ENCODE measurements at regions not wholly inside any gene's neighbourhood (a gene's known extent, or its start where the extent isn't known, plus 50 kb on each side); places are given as distances from the start of the nearest gene placed in this dataset.

DNA sequence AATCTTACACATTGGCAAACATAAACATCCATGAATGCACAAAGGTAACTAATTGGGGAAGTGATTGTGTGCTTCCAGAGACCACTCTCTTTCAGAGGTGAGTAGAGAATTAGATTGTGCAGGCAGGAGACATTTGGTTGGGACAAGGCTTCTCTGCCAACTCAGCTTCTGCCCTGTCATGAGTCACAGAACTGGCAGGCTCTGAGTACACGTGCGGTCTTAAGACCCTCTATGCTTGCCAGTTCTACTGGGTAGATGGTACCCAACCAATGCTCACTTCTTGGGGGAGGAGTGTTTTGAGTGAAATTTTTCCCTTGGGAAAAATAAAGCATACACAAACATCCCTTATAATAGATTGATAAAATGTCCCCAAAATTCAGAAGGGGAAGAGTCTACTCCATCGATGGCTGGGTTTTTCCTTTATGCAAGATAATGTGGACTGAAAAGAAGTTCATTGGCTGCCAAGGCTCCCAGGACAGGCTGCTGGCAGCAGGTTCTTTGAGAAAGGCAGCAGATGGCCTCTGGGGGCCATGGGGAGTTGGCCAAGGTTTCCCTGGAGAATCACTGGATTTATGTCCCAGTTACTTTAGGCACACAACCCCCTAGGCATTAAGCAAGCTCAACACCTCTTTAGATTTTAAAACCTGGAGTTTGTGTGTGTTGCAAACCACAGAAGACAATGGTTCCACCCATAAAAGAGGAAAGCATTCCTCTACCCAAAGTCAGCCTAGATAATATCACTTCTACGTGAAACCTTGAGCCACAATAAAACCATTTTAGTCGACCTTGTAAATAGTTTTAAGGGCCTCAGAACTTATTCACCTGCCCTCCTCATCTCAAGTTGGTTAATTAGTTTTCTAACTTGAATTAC is 417.0 kb downstream of the TXNL1 start:
- ATAC-seq (replicated peaks) (no peak), DNase-seq (no peak)
- Mint-ChIP-seq H3K4me3 (no peak overlapping the region), H3K9me3 (peaks cover 2 to 14% of the 10 kb centered on the region in 2 donors), H3K27ac (no peak overlapping the region), H3K27me3 (no peaks in the 10 kb centered on the region), H3K4me1 (ENCODE audit: low read depth in 2 of 2) (no peaks in the 10 kb centered on the region), H3K36me3 (ENCODE audit: insufficient read depth) (no peaks in the 10 kb centered on the region)

DNA sequence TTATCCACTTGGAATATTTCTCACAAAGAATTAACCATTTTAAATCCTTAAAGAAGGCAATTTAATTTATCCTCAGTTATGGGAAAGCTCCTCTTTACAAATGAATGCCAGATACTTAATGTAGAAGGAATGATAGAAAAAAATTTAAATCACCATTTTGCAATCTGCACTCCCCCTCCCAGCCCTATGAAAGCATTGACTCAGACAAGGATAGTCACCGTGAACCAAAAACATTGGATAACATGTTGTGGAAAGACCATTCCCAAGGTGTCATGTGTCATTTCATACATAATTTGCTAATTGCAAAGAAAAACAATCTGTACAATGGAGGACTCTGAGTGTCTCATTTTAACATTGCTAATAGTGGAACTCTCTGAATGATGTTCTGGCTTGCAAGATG is 421.0 kb downstream of the TXNL1 start:
- H3K4me3 Mint-ChIP-seq: no peak overlapping the region
- H3K9me3 Mint-ChIP-seq: peaks cover 3 to 9% of the 10 kb centered on the region in 2 donors
- ATAC-seq (replicated peaks): no peak
- H3K27me3 Mint-ChIP-seq: no peaks in the 10 kb centered on the region
- no peaks in the 10 kb centered on the region for H3K36me3 Mint-ChIP-seq (ENCODE audit: insufficient read depth)
- no peaks in the 10 kb centered on the region for H3K4me1 Mint-ChIP-seq (ENCODE audit: low read depth in 2 of 2)
- H3K27ac Mint-ChIP-seq: no peak overlapping the region
- DNase-seq: no peak

DNA sequence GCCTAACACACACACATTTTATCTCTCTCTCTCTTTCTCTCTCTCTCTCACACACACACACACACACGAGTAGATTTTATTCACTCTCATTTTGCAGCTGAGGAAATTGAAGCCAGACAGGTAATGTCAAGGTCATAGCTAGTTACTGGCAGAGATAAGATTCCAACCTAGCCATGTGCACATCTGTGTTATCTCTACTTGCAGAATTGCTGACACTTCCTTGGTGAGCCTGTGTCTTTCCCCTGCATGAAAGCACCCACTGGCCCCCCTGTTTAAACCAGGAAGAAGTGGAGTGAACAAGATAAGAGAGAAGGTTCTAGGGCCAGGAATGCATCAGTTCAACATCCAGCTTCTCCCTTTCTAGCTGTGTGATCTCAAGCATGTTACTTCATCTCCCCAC is 423.7 kb downstream of the TXNL1 start:
- no peak overlapping the region for H3K27ac Mint-ChIP-seq
- no peaks in the 10 kb centered on the region for H3K36me3 Mint-ChIP-seq (ENCODE audit: insufficient read depth)
- DNase-seq (no peak), ATAC-seq (replicated peaks) (no peak)
- no peaks in the 10 kb centered on the region for H3K4me1 Mint-ChIP-seq (ENCODE audit: low read depth in 2 of 2)
- H3K27me3 Mint-ChIP-seq: no peaks in the 10 kb centered on the region
- no peak overlapping the region for H3K4me3 Mint-ChIP-seq
- H3K9me3 Mint-ChIP-seq: peaks cover 10 to 14% of the 10 kb centered on the region in 2 donors

DNA sequence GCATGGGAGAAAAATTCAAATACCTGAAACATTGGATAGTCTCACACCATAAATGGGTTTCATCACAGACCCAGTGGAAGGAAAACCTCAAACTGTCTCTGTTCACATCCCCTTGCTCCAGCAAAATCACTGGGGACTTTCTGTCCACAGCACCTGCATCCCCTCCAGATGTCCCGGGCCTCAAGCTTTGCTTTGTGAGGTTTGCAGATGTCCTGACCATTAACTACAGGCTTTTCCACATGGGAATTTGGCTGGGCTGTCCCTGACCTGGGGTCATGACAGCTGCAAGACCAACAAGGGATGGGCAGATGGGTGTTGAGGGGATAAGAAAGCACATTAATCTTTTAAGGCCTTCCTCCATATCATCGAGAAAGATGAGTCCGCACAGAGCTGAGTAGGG is 427.9 kb downstream of the TXNL1 start:
- no peaks in the 10 kb centered on the region for H3K4me1 Mint-ChIP-seq (ENCODE audit: low read depth in 2 of 2)
- H3K27me3 Mint-ChIP-seq: no peaks in the 10 kb centered on the region
- H3K36me3 Mint-ChIP-seq (ENCODE audit: insufficient read depth): no peaks in the 10 kb centered on the region
- H3K4me3 Mint-ChIP-seq: no peak overlapping the region
- H3K9me3 Mint-ChIP-seq: peaks cover 14 to 18% of the 10 kb centered on the region in 2 donors
- H3K27ac Mint-ChIP-seq: no peak overlapping the region
- ATAC-seq (replicated peaks): no peak
- no peak for DNase-seq

DNA sequence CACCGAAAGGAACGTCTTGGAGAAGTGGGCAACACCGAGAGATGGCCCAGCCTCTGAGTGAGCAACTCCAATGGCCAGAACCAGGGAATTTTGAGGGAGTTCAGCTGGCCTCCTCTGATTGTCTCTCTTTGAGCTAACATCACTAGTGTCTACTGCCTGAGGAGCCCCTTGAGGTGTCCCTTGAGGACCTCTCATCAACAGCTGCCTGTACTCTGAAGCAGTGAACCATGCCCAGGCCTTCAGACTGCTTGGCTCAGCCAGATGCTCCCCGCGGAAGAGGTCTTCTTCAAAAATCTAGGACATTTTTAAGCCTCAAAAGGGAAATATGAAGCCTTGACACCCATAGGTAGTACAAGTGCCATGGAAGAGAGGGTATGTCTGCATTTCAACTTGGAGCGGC is 430.4 kb downstream of the TXNL1 start:
- H3K27me3 Mint-ChIP-seq: no peaks in the 10 kb centered on the region
- H3K4me3 Mint-ChIP-seq: no peak overlapping the region
- no peaks in the 10 kb centered on the region for H3K36me3 Mint-ChIP-seq (ENCODE audit: insufficient read depth)
- DNase-seq (no peak), ATAC-seq (replicated peaks) (no peak)
- no peaks in the 10 kb centered on the region for H3K4me1 Mint-ChIP-seq (ENCODE audit: low read depth in 2 of 2)
- H3K9me3 Mint-ChIP-seq: peaks cover 15 to 18% of the 10 kb centered on the region in 2 donors
- no peak overlapping the region for H3K27ac Mint-ChIP-seq

DNA sequence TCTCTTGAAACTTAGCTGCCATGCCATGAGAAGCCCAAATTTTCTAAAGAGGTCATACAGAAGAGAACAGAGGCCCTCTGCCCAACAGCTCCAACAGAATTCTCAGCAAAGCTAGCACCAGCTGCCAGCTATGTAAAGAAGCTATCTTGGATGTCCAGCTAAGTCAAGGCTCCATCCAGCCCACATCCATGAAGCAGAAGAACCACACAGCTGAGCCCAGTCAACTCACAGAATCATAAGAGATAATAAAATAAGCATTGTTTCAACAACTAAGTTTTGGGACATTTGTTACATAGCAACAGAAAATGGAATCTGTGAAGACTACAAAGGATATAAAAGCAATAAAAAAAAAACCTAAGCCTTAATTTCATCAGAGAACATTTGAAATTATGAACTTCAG is 434.3 kb downstream of the TXNL1 start:
- no peaks in the 10 kb centered on the region for H3K4me1 Mint-ChIP-seq (ENCODE audit: low read depth in 2 of 2)
- H3K4me3 Mint-ChIP-seq: no peak overlapping the region
- no peaks in the 10 kb centered on the region for H3K36me3 Mint-ChIP-seq (ENCODE audit: insufficient read depth)
- no peaks in the 10 kb centered on the region for H3K27me3 Mint-ChIP-seq
- ATAC-seq (replicated peaks): no peak
- no peak overlapping the region for H3K27ac Mint-ChIP-seq
- H3K9me3 Mint-ChIP-seq: peaks cover 6 to 11% of the 10 kb centered on the region in 2 donors
- no peak for DNase-seq

DNA sequence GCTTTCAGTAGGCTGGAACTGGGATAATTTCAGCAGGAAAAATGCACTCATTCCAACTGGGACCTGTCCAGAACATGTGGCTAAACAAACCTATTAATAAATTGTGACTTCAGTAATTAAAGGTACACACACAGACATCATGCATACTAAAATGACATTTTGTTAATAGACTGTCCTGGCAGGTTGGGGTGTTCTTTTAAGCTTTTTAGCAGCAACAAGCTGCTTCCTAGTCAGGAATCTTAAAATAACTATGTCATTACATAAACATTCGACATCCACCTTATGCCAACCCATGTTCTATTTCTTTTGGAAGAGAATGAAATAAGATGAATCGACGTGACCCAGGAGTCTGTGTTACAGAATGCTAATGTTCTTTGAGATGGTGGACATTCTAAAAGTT is 435.7 kb downstream of the TXNL1 start:
- Mint-ChIP-seq H3K27me3 (no peaks in the 10 kb centered on the region), H3K36me3 (ENCODE audit: insufficient read depth) (no peaks in the 10 kb centered on the region), H3K4me1 (ENCODE audit: low read depth in 2 of 2) (no peaks in the 10 kb centered on the region), H3K9me3 (peaks cover 4 to 7% of the 10 kb centered on the region in 2 donors), H3K27ac (no peak overlapping the region), H3K4me3 (no peak overlapping the region)
- DNase-seq (no peak), ATAC-seq (replicated peaks) (no peak)

DNA sequence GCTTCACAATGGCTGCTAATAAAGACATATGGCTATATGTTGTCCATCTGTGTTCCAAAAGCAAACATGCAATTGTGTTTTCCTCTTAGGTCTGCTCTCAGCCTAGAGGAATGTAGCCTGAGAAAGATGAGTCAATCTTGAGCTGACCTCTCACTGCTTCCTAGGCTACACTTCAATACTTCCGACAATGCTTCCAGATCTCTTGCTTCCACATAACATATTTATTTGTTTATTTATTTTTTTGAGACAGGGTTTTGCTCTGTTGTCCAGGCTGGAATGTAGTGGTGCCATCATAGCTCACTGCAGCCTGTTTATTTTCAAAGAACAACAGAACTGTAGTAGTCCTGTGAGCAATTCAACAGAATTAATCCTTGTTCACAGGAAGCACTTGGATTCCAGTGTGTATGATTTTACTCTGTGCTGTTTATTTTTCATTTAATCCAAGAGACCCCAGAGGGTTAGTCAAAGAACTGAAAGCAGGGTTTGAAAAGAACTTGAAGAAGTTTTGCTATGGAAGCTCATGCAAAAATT is 437.9 kb downstream of the TXNL1 start:
- Mint-ChIP-seq H3K4me1 (ENCODE audit: low read depth in 2 of 2) (no peaks in the 10 kb centered on the region), H3K4me3 (no peak overlapping the region), H3K27ac (no peak overlapping the region), H3K9me3 (peaks cover 0 to 5% of the 10 kb centered on the region in 2 donors), H3K36me3 (ENCODE audit: insufficient read depth) (no peaks in the 10 kb centered on the region), H3K27me3 (no peaks in the 10 kb centered on the region)
- no peak for DNase-seq
- no peak for ATAC-seq (replicated peaks)

DNA sequence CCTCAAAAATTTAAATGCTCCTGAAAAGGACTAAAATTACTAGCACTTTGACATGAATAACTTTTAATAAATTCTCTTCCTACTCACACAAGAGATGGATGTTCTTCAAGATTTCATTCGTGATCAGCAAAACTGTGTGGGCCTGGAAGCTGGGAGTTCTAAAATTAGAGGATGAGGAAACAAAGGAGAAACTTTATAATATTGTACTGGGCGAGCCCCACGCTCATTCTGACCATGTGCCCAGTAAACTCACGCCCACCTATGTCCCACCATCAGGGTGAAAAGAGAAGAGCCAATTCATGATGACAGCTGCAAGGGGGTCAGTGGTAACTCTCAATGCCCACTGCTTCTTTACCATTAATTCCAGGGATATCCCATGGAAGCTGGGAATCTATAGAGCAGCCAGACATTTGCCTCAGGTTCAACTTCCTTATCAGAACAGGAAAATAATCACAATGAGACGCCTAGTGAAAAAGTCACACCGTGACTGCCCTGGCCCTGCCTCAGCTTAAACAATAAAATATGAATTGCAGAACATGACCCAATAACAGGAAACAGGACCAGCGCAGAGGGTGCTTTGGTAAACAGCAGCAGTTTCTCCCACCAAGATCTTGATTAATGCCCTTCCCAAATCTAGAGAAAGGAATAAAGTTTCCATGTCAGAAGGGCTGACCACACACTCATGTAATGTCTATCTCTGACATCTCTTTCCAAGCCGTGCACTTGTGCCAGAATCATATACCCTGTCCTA is 438.6 kb downstream of the TXNL1 start:
- peaks cover 0 to 2% of the 10 kb centered on the region in 2 donors for H3K9me3 Mint-ChIP-seq

DNA sequence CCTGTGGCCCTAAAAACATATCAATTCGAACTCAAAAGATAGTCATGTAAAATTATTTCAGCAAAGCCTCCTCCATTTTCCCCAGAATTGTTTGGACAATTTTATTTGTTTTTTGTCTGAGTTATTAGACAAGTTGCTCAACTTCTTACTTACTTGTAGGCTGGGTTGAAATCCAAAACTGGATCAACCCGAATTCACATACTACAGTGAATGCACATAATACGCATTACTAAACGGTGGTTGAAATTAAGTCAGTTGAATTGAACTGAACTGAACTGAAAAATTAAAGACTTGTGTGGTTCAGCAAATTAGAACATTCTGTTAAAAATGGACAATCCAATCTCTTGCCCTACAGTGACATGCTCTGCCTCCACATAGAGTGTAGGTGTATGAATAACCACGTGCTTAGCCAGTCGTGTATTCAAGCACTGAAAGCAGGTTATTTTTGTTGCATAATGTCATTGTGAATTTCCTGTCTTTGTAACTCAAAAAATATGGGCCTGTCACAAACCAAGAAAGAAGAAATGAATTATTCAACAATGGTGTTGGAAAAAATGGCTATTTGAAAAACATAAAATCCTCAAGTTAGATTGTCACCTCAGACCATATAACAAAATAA is 441.0 kb downstream of the TXNL1 start:
- Mint-ChIP-seq H3K27ac (no peak overlapping the region), H3K9me3 (peaks cover 0 to 2% of the 10 kb centered on the region in 2 donors), H3K27me3 (no peaks in the 10 kb centered on the region), H3K4me3 (no peak overlapping the region), H3K4me1 (ENCODE audit: low read depth in 2 of 2) (no peaks in the 10 kb centered on the region), H3K36me3 (ENCODE audit: insufficient read depth) (no peaks in the 10 kb centered on the region)
- ATAC-seq (replicated peaks): no peak
- DNase-seq: no peak

More for the DNA sequence above, 438.6 kb downstream of the TXNL1 start:
- Mint-ChIP-seq H3K4me3 (no peak overlapping the region), H3K27ac (no peak overlapping the region), H3K36me3 (ENCODE audit: insufficient read depth) (no peaks in the 10 kb centered on the region), H3K27me3 (no peaks in the 10 kb centered on the region), H3K4me1 (ENCODE audit: low read depth in 2 of 2) (no peaks in the 10 kb centered on the region)
- ATAC-seq (replicated peaks): no peak
- no peak for DNase-seq

DNA sequence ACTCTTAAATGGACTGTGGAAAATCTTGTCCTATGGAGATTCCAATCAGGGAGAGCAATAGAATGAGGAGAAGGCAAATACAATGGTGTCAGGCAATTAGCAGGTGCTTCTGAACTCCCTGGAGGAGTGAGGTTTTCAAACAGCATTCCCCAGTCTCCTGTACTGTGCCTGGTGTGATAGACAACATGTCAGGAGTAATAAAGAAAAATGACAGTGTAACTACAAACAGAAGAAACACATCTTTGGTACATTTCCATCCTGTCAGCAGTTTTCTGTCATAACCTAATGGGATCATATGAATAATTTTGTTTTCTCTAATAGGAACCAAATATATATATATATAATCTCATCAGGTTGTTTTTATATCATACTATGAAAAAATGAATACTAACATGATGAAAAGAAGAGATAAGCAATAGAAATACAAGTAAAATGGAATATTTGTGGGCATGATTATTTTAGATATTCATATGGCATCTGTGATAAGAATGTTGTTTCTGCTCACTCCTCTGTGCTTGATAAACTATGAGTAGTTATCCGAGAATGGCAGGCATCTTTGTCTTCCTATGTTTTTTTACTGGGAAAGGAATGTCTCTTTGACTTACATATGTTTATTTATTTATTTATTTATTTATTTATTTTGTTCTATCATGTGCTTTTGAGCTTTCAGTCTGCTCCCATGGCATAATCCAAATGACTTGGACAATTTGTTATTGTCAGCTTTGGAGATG is 441.7 kb downstream of the TXNL1 start:
- H3K27me3 Mint-ChIP-seq: no peaks in the 10 kb centered on the region
- peaks cover 2% of the 10 kb centered on the region in 2 donors for H3K9me3 Mint-ChIP-seq
- no peaks in the 10 kb centered on the region for H3K4me1 Mint-ChIP-seq (ENCODE audit: low read depth in 2 of 2)
- H3K27ac Mint-ChIP-seq: no peak overlapping the region
- H3K4me3 Mint-ChIP-seq: no peak overlapping the region
- H3K36me3 Mint-ChIP-seq (ENCODE audit: insufficient read depth): no peaks in the 10 kb centered on the region
- DNase-seq (no peak), ATAC-seq (replicated peaks) (no peak)

DNA sequence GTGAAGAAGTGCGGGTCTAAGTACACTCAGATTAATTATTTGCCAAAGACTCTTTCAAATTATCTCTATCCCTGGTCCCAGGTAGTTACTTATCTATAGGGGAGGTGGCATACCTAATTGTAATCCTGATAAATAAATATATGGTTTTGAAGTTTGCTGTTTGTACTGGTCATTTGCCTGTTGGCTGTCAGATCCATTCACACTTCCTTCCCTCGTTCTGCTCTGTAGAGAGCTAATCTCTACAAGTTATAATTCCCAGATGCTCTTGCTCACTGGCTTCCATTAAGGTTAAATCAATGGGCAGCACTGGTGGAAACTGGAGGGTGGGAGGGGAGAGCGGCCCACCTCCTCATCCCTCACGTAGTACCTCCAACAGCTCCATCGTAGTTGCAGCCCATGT is 447.1 kb downstream of the TXNL1 start:
- ATAC-seq (replicated peaks) (no peak), DNase-seq (no peak)
- Mint-ChIP-seq H3K27ac (no peak overlapping the region), H3K36me3 (ENCODE audit: insufficient read depth) (no peaks in the 10 kb centered on the region), H3K4me3 (no peak overlapping the region), H3K9me3 (peaks cover 2 to 8% of the 10 kb centered on the region in 2 donors), H3K4me1 (ENCODE audit: low read depth in 2 of 2) (no peaks in the 10 kb centered on the region), H3K27me3 (no peaks in the 10 kb centered on the region)

DNA sequence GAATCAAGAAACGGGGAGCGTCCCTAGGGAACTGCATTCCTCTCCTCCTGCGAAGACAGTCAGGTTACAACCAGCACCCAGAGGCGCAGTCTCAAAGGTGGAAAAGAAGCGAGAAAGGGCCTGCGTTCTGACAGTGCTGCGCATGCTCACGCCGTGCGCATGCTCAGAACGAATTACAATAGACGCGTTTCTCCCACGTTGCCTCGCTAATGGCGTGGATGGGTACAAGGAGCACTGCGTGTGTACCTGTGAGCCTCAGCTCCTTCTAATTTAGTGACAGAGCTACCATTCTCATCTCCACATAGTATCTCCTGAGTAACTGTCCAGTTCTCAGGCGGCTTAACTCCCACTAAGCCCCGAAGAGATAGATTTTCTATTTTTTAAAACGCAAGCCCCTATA is 448.8 kb downstream of the TXNL1 start:
- Mint-ChIP-seq H3K4me1 (ENCODE audit: low read depth in 2 of 2) (no peaks in the 10 kb centered on the region), H3K4me3 (no peak overlapping the region), H3K36me3 (ENCODE audit: insufficient read depth) (no peaks in the 10 kb centered on the region), H3K9me3 (peaks cover 5 to 8% of the 10 kb centered on the region in 2 donors), H3K27me3 (no peaks in the 10 kb centered on the region), H3K27ac (no peak overlapping the region)
- DNase-seq (no peak), ATAC-seq (replicated peaks) (no peak)
